Keratinocyte (primary cell): ENCODE measurements at regions not wholly inside any gene's neighbourhood (a gene's known extent, or its start where the extent isn't known, plus 50 kb on each side); places are given as distances from the start of the nearest gene placed in this dataset.

Source experiments
- DNase-seq: peaks from one replicate; pipeline ENCODE4 v3.0.0-alpha.2; 2011; ENCODE audit warnings: low read depth, missing footprints, low spot score
- FAIRE-seq: peaks from 2 replicates; lab custom pipeline; 2011; peaks lifted over from hg19 to GRCh38; lab: Jason Lieb, UNC
- H2AFZ ChIP-seq: 2 replicates; pipeline ENCODE4 v1.6.0; 2012; ENCODE audit warnings: low read length, control low read depth, inconsistent platforms; ENCODE audit not compliant: control insufficient read depth
- H3K27ac ChIP-seq: 2 replicates; pipeline ENCODE4 v1.5.1; 2011; ENCODE audit warnings: low read length; ENCODE audit not compliant: control insufficient read depth, insufficient read depth
- H3K27me3 ChIP-seq: 3 replicates; pipeline ENCODE4 v1.6.0; 2011; ENCODE audit warnings: low read length; ENCODE audit not compliant: control insufficient read depth, insufficient read depth; ENCODE audit errors: extremely low read depth
- H3K36me3 ChIP-seq, 2 experiments: 2 replicates in 1 of 2; 3 replicates in 1 of 2; pipeline ENCODE4 v1.5.1; 2011; ENCODE audit warnings: low read length in 2 of 2, mild to moderate bottlenecking in 1 of 2; ENCODE audit not compliant: control insufficient read depth in 2 of 2, insufficient read depth in 2 of 2; ENCODE audit errors: extremely low read depth in 1 of 2
- H3K4me1 ChIP-seq: 3 replicates; pipeline ENCODE4 v1.5.1; 2011; ENCODE audit warnings: low read length; ENCODE audit not compliant: control insufficient read depth, insufficient read depth; ENCODE audit errors: extremely low read depth
- H3K4me2 ChIP-seq: 3 replicates; pipeline ENCODE4 v1.6.0; 2011; ENCODE audit warnings: low read depth, low read length; ENCODE audit not compliant: control insufficient read depth, insufficient read depth; ENCODE audit errors: extremely low read depth
- H3K4me3 ChIP-seq, 3 experiments: fragments of 200-600 bp in 1 of 3; sonication (generic) in 1 of 3; 2 replicates in 2 of 3; 3 replicates in 1 of 3; pipeline ENCODE4 v1.5.1; 2011 to 2016; ENCODE audit warnings: low read length in 3 of 3, mild to moderate bottlenecking in 3 of 3, control low read depth in 2 of 3, inconsistent platforms in 1 of 3, low read depth in 1 of 3, mixed read lengths in 1 of 3, mixed run types in 1 of 3, moderate library complexity in 1 of 3; ENCODE audit not compliant: control insufficient read depth in 2 of 3, insufficient read depth in 2 of 3; ENCODE audit errors: extremely low read depth in 1 of 3
- H3K79me2 ChIP-seq: 2 replicates; pipeline ENCODE4 v1.6.0; 2012; ENCODE audit warnings: low read length; ENCODE audit not compliant: control insufficient read depth, insufficient read depth
- H3K9ac ChIP-seq: 3 replicates; pipeline ENCODE4 v1.6.0; 2011; ENCODE audit warnings: low read length; ENCODE audit not compliant: control insufficient read depth, insufficient read depth; ENCODE audit errors: extremely low read depth
- H3K9me1 ChIP-seq: 3 replicates; pipeline ENCODE4 v1.6.0; 2011; ENCODE audit warnings: low read length; ENCODE audit not compliant: control insufficient read depth, insufficient read depth; ENCODE audit errors: extremely low read depth
- H3K9me3 ChIP-seq: 2 replicates; pipeline ENCODE4 v1.5.1; 2012; ENCODE audit warnings: low read depth, low read length; ENCODE audit not compliant: control insufficient read depth
- H4K20me1 ChIP-seq: 3 replicates; pipeline ENCODE4 v1.6.0; 2011; ENCODE audit warnings: low read length; ENCODE audit not compliant: control insufficient read depth, insufficient read depth; ENCODE audit errors: extremely low read depth
- CTCF ChIP-seq, 3 experiments: IDR thresholded peaks in 1 of 3; conservative IDR thresholded peaks in 1 of 3; optimal IDR thresholded peaks in 1 of 3; 2 replicates in 2 of 3; 3 replicates in 1 of 3; pipeline versions ENCODE3 to v1.5.1; 2011; ENCODE audit warnings: low read length in 3 of 3, mild to moderate bottlenecking in 3 of 3, moderate library complexity in 2 of 3, control low read depth in 1 of 3, inconsistent platforms in 1 of 3; ENCODE audit not compliant: insufficient read depth in 2 of 3; ENCODE audit errors: extremely low read depth in 1 of 3
- EZH2 ChIP-seq: IDR thresholded peaks from one replicate; pipeline ENCODE4 v1.6.1; 2012; ENCODE audit warnings: inconsistent platforms, mild to moderate bottlenecking, low read length, moderate library complexity
- dilution Hi-C: fragments of 300-500 bp; cut with MboI; formaldehyde crosslinking; loops from one replicate; pipeline ENCODE4 v1.7.0; 2020; ENCODE audit warnings: low sequenced_read_pairs; ENCODE audit not compliant: extremely low pct_ligation_motif_present

- Histone ChIP-seq H3K4me1 (peaks cover 18% of the 10 kb centered on the region), H3K79me2 (no peaks in the 10 kb centered on the region), H2AFZ (no peak overlapping the region), H3K9ac (no peak overlapping the region), H3K4me3 (no peak overlapping the region), H3K4me2 (peak overlapping the region; percentile 10), H3K27me3 (no peaks in the 10 kb centered on the region), H3K27ac (no peak overlapping the region), H3K36me3 (no peaks in the 10 kb centered on the region), H3K9me3 (no peaks in the 10 kb centered on the region), H3K9me1 (peaks cover 2% of the 10 kb centered on the region), H4K20me1 (no peaks in the 10 kb centered on the region)
- dilution Hi-C loops, result no loop called here
- peak; percentile 66 for FAIRE-seq
- no peak for DNase-seq
- TF ChIP-seq CTCF (optimal IDR thresholded peaks at IDR 0.05 in 1 of 3, IDR thresholded peaks at IDR 0.05 in 1 of 3, conservative IDR thresholded peaks at IDR 0.05 in 1 of 3; ENCODE audit: extremely low read depth in 1 of 3, insufficient read depth in 2 of 3, low read length in 3 of 3) (no peak), EZH2 (no peak)
These were observed 58.2 kb upstream of the LRRC8B start for GRCh38 chr1:89466307-89466930.

GRCh38 chr1:89472253-89472652 lies 52.4 kb upstream of the LRRC8B start:
- no peaks in the 10 kb centered on the region for H3K9me1 ChIP-seq
- H3K27ac ChIP-seq, result no peak overlapping the region
- H4K20me1 ChIP-seq, result no peaks in the 10 kb centered on the region
- H3K79me2 ChIP-seq, result no peaks in the 10 kb centered on the region
- no peak overlapping the region for H2AFZ ChIP-seq
- TF ChIP-seq EZH2 (no peak), CTCF (optimal IDR thresholded peaks at IDR 0.05 in 1 of 3, IDR thresholded peaks at IDR 0.05 in 1 of 3, conservative IDR thresholded peaks at IDR 0.05 in 1 of 3; ENCODE audit: extremely low read depth in 1 of 3, insufficient read depth in 2 of 3, low read length in 3 of 3) (no peak)
- no peaks in the 10 kb centered on the region for H3K27me3 ChIP-seq
- H3K9ac ChIP-seq, result no peak overlapping the region
- H3K4me2 ChIP-seq, result no peak overlapping the region
- no peaks in the 10 kb centered on the region for H3K9me3 ChIP-seq
- no peaks in the 10 kb centered on the region for H3K4me1 ChIP-seq
- dilution Hi-C loops, result no loop called here
- DNase-seq (no peak), FAIRE-seq (no peak)
- no peaks in the 10 kb centered on the region for H3K36me3 ChIP-seq
- H3K4me3 ChIP-seq, result no peak overlapping the region
